NT2/D1 (cell line): ENCODE measurements at regions not wholly inside any gene's neighbourhood (a gene's known extent, or its start where the extent isn't known, plus 50 kb on each side); places are given as distances from the start of the nearest gene placed in this dataset.

ENCODE experiments used
- YY1 ChIP-seq: IDR thresholded peaks from 2 replicates; pipeline ENCODE4 v1.6.1; 2011; ENCODE audit not compliant: insufficient read length, insufficient read depth
- ZNF274 ChIP-seq: IDR thresholded peaks from 2 replicates; pipeline ENCODE4 v1.6.1; 2011; ENCODE audit warnings: mild to moderate bottlenecking, low read depth, low read length

DNA sequence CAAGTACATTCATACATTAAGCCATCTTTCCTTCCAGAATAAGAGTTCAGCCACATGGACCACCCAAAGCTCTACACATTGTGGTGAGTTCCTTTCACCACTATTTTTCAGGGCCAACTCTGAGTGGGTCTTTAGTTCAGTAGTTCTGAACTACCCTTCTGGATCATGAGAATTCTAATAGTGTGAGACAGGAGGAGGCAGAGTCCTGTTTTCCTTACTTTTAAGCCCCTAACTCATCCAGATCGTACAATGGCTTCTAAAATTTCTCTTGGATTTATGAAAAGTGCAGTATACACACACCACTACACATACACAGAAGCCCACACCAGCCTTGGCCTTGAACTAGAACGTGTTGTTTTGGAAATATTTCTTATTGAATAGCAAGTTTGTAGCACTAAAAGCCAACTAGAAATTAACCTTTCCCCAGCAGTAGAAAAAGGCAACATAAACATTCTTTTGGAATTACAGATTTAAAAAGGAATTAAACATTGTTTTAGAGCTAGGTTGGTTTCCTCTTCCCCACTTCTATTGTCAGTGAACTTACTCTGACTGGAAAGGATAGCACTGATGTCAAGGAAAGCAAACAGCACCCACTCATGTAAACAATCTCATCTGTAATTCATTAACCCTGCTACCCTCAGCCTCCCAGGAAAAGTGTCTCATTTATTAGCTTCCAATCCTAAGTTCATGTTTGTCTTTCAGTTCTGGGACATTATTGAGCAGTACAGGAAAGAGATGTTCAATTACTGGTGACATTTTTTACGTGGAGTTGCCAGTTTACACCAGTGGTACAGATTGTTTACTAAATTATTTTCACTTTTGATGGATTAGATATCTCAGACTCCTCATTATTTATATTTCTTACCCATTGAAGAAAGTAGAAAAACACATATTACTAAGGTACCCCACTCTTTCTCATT, 95.7 kb upstream of the AGTR1 start:
- TF ChIP-seq ZNF274: no peak
- no peak for TF ChIP-seq YY1
